Adipocyte (in vitro differentiated cells): ENCODE measurements at regions not wholly inside any gene's neighbourhood (a gene's known extent, or its start where the extent isn't known, plus 50 kb on each side); places are given as distances from the start of the nearest gene placed in this dataset.
"Not testable (repeated sequence)": the region's sequence is repeated elsewhere in the genome, so short reads cannot be mapped to it uniquely, and the experiment has no call there.

ENCODE experiments used
- DNase-seq: peaks from one replicate; pipeline ENCODE4 v3.0.0-alpha.2; 2015; ENCODE audit warnings: low read depth
- H3K27me3 ChIP-seq: replicated peaks from 2 replicates; pipeline ENCODE4 v1.7.0; 2013; ENCODE audit warnings: mild to moderate bottlenecking, low read length, moderate library complexity; ENCODE audit not compliant: control insufficient read depth, insufficient read depth
- H3K36me3 ChIP-seq: 2 replicates; pipeline ENCODE4 v1.7.0; 2013; ENCODE audit warnings: low read length, mild to moderate bottlenecking, moderate library complexity; ENCODE audit not compliant: control insufficient read depth, insufficient read depth, severe bottlenecking
- H3K4me1 ChIP-seq: 2 replicates; pipeline ENCODE4 v1.7.0; 2013; ENCODE audit warnings: mild to moderate bottlenecking, low read length, moderate library complexity; ENCODE audit not compliant: control insufficient read depth, insufficient read depth
- H3K4me3 ChIP-seq: 2 replicates; pipeline ENCODE4 v1.7.0; 2013; ENCODE audit warnings: mild to moderate bottlenecking, low read length, moderate library complexity
- H3K9ac ChIP-seq: 2 replicates; pipeline ENCODE4 v1.7.0; 2013; ENCODE audit warnings: mild to moderate bottlenecking, low read length, moderate library complexity
- H3K9me3 ChIP-seq: 2 replicates; pipeline ENCODE4 v1.7.0; 2013; ENCODE audit warnings: mild to moderate bottlenecking, low read length, moderate library complexity; ENCODE audit not compliant: control insufficient read depth

DNA sequence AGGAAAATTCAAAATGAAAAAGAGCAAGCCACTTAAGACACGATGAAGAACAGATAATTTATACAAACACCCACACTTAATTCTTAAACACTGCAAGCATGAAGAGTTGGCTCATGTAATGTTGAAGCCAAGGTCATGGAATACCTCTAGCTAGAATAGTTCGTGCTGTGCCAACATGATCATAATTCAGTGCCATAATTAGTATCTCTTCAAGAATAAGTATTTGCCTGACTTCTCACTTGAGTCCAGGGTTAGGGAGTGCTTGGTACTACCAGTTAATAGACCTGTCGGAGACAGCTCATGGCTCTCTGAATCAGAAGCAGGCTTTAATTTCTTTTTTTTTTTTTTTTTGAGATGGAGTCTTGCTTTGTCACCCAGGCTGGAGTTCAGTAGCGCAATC, 206.3 kb downstream of the UNC5CL start:
- no peak for DNase-seq
- Histone ChIP-seq H3K9ac (no peak overlapping the region), H3K9me3 (no peaks in the 10 kb centered on the region), H3K27me3 (peaks cover 56% of the 10 kb centered on the region), H3K4me3 (no peak overlapping the region), H3K36me3 (no peaks in the 10 kb centered on the region), H3K4me1 (no peaks in the 10 kb centered on the region)

- H3K9me3 ChIP-seq: no peaks in the 10 kb centered on the region
- no peaks in the 10 kb centered on the region for H3K4me1 ChIP-seq
- H3K27me3 ChIP-seq: peaks cover 54% of the 10 kb centered on the region
- no peak overlapping the region for H3K4me3 ChIP-seq
- no peaks in the 10 kb centered on the region for H3K36me3 ChIP-seq
- H3K9ac ChIP-seq: no peak overlapping the region
- no peak for DNase-seq
Measured at GRCh38 chr6:40831381-40831780, 207.6 kb downstream of the UNC5CL start.

DNA sequence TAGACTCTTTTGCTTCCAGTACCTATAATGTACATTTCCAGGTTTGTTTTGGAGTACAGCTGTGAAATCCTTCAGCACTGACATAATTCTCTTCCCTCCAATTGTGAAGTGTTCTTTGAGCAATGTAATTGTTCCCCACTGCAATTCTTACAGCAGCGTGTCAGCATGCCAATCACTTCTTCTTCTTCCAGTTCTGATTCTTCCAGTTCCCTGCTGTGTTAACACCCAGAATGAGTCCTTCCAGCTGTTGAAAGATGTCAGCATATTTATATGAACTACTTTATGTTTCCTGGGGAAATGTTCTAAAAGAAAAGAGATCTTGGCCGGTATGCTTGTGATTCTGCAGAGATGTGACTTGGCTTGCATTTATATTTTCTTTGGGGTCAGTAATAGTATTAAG, 213.9 kb downstream of the UNC5CL start:
- H3K27me3 ChIP-seq: peaks cover 26% of the 10 kb centered on the region
- no peaks in the 10 kb centered on the region for H3K36me3 ChIP-seq
- H3K9ac ChIP-seq: no peak overlapping the region
- H3K9me3 ChIP-seq: no peaks in the 10 kb centered on the region
- no peaks in the 10 kb centered on the region for H3K4me1 ChIP-seq
- no peak for DNase-seq
- no peak overlapping the region for H3K4me3 ChIP-seq

DNA sequence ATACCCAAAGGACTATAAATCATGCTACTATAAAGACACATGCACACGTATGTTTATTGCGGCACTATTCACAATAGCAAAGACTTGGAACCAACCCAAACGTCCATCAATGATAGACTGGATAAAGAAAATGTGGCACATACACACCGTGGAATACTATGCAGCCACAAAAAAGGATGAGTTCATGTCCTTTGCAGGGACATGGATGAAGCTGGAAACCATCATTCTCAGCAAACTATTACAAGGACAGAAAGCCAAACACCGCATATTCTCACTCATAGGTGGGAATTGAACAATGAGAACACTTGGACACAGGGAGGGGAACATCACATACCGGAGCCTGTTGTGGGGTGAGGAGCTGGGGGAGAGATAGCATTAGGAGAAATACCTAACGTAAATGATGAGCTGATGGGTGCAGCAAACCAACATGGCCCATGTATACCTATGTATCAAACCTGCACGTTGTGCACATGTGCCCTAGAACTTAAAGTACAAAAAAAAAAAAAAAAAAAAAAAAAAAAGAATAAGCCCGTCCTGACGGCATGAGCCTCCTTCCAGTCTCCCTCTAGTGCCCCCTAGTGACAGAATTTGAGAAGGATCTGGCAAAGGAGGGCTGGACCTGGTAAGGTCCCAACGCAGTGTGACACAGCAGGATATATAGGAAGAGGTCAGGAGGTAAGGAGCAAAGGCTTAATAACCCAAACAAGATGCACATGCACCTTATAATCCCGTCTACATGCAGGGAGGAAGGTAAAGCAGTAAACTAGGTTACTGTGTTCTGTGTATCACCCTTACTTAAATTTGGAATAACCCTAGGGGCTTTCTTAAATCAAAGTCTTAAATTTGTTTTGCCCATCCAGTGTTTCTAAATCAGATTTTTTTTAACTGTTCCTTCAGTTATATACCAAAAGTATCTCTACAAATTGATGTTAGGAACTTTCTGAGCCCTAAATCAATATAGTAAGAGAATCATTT, 214.8 kb downstream of the UNC5CL start:
- not testable (repeated sequence) for H3K9me3 ChIP-seq, H3K4me1 ChIP-seq, H3K9ac ChIP-seq, H3K4me3 ChIP-seq, H3K36me3 ChIP-seq
- peaks cover 24% of the 10 kb centered on the region for H3K27me3 ChIP-seq
- peak; percentile 81 for DNase-seq

DNA sequence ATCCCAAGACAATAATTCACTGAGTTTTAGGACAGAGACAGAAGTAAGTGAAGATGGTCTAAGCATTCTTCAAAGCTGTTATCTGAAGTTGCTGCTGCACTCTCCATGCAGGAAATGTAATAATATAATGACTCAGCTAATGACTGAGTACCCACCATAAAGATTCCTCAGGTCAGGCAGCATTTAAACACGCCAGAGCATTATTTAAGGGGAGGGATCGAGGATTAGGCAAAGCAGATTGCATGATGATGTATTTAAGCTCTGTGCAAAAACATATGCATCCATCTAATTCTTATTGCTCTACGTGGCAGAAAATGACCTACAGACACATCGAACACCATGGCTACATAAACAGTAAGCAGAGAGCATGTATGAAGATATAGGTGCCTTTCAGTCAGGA, 216.4 kb downstream of the UNC5CL start:
- Histone ChIP-seq H3K27me3 (peaks cover 15% of the 10 kb centered on the region), H3K4me3 (no peak overlapping the region), H3K9me3 (no peaks in the 10 kb centered on the region), H3K9ac (no peak overlapping the region), H3K4me1 (no peaks in the 10 kb centered on the region), H3K36me3 (no peaks in the 10 kb centered on the region)
- DNase-seq: no peak

DNA sequence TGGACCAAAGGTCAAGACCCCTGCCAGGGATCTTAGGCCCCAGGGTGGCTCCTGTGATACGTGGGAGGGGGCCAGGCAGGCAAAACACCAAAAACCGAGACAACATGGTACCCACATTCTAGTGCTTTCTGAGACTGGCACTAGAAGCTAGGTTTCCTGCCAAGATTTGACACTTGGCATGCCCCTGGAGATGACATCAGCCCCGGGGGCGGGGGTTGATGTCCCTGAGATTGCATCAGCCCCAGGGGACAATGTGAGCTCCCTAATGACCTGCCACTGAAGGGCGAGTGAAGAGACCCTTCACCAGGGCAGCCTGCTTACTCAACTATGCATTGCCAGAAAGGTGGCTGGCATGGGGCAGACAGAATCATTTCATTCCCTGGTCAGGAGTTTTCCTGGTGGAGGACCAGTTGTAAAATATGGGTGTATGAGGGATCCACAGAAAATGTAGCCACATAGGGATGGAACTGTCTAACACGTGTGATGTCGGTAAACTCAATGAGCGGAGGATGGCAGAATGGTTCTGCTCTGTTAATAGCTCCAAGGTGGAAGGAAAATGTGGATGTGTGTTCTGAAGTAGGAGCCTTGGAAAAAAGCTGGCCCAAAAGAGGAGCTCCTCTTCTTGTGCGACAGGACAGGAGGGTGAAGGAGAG, 219.7 kb downstream of the UNC5CL start:
- no peaks in the 10 kb centered on the region for H3K9me3 ChIP-seq
- DNase-seq: no peak

DNA sequence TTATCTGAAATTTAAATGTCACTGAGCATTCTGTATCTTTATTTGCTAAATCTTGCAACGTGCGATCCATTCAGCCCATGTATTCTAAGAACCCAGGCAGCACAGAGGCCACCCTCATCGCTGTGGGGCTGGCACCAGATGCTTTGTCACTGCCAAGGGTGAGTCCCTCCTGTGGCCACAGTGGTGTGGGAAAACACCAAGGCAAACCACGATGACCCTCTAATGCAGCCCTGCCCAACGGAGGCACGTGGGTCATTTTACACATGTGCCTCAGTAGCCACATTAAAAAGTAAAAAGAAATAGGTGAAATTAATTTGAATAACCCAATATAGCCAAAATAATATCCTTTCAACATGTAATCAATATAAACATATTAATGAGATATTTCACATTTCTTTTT, 221.7 kb downstream of the UNC5CL start:
- Histone ChIP-seq H3K9me3 (no peaks in the 10 kb centered on the region), H3K36me3 (no peaks in the 10 kb centered on the region), H3K4me3 (no peak overlapping the region), H3K27me3 (no peaks in the 10 kb centered on the region), H3K4me1 (no peaks in the 10 kb centered on the region), H3K9ac (no peak overlapping the region)
- DNase-seq: no peak

More for the DNA sequence above, 219.7 kb downstream of the UNC5CL start:
- Histone ChIP-seq H3K9ac (no peak overlapping the region), H3K36me3 (no peaks in the 10 kb centered on the region), H3K27me3 (peaks cover 5% of the 10 kb centered on the region), H3K4me3 (no peak overlapping the region), H3K4me1 (no peaks in the 10 kb centered on the region)

- no peaks in the 10 kb centered on the region for H3K27me3 ChIP-seq
- H3K4me3 ChIP-seq: no peak overlapping the region
- H3K4me1 ChIP-seq: no peaks in the 10 kb centered on the region
- H3K9ac ChIP-seq: no peak overlapping the region
- no peak for DNase-seq
- H3K9me3 ChIP-seq: no peaks in the 10 kb centered on the region
- H3K36me3 ChIP-seq: no peaks in the 10 kb centered on the region
Measured at GRCh38 chr6:40816601-40817000, 222.4 kb downstream of the UNC5CL start.

DNA sequence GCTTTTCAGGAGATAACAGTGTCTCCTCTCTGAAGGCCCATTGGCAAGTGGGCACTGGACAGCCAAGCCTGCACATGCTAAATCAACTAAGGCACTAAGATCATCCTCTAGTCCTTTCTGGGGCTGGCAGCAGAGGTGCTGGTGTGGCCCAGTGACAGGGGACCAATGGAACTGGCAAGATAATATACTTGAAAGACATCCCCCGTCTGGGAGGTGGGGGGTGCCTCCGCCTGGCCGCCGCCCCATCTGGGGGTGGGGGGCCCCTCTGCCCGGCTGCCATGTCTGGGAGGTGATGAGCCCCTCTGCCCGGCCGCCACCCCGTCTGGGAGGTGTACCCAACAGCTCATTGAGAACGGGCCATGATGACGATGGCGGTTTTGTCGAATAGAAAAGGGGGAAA, 223.3 kb downstream of the UNC5CL start:
- no peak overlapping the region for H3K4me3 ChIP-seq
- H3K27me3 ChIP-seq: no peaks in the 10 kb centered on the region
- DNase-seq: no peak

DNA sequence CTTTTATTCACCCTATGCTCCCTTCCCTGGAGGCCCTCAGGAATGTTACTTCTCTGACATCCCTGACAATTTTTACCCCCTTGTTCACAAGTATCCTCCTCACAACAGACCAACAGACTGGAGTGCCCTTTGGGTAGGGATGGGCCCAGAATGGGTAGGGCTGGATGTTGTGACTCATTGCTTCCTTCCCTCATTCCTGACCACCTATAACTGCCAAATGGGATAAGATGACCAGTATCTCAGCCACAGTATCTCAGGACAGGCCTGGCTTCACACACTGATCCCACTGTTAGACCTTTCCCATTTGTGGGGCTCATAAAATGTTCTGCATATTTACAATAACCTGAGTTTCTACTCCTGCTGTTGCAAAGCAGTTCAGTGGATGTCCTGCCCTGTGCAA, 223.0 kb upstream of the LRFN2 start:
- Histone ChIP-seq H3K4me3 (no peak overlapping the region), H3K27me3 (no peaks in the 10 kb centered on the region), H3K4me1 (no peaks in the 10 kb centered on the region), H3K9ac (no peak overlapping the region), H3K36me3 (no peaks in the 10 kb centered on the region), H3K9me3 (no peaks in the 10 kb centered on the region)
- DNase-seq: no peak

More for the DNA sequence above, 223.3 kb downstream of the UNC5CL start:
- Histone ChIP-seq H3K36me3 (no peaks in the 10 kb centered on the region), H3K9ac (no peak overlapping the region), H3K9me3 (no peaks in the 10 kb centered on the region), H3K4me1 (no peaks in the 10 kb centered on the region)

DNA sequence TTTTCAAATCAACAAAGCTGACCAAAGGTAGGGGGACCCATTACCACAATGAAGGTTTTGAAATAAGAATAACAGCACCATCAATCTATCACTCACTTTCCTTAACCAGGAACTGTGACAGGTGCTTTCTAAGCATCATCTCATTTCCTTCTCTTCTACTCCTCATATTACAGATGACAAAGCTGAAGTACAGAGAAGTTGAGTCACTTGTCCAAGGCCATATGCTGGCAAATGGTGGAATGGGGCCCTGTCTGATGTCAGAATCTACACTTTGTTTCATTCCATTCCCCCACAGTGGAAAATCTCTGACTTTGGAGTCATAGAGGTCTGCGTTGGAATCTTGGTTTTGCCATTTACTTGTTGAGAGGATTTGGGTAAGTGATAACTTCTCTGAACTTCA, 222.5 kb upstream of the LRFN2 start:
- Histone ChIP-seq H3K36me3 (no peaks in the 10 kb centered on the region), H3K4me3 (no peak overlapping the region), H3K9me3 (no peaks in the 10 kb centered on the region), H3K4me1 (no peaks in the 10 kb centered on the region), H3K9ac (no peak overlapping the region), H3K27me3 (no peaks in the 10 kb centered on the region)
- no peak for DNase-seq
